ENCODE measurements at regions not wholly inside any gene's neighbourhood (a gene's known extent, or its start where the extent isn't known, plus 50 kb on each side); places are given as distances from the start of the nearest gene placed in this dataset.

DNA sequence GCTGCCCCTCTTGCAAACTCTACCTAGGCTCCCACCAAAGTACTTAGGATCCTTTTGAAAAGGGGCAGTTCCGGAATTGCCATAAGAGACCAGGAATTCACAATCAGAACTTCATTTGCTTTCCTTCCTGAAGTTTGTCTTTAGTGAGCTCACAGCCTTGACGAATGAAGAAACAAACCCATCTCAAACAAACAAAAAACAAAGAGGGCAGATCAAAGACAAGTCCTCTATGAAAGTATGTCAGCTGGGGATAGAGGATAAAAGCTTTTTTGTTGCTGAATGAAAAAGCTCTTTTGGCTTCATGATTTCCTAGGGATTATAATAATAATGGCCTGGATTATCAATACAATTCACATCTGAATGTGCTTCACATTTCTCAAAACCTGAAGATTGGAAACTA lies 357.9 kb upstream of the DUSP10 start:
- no peak overlapping the region for H2AFZ ChIP-seq
- DNase-seq (ENCODE audit: low spot score), result no peak
- TF ChIP-seq, protein P1, sequence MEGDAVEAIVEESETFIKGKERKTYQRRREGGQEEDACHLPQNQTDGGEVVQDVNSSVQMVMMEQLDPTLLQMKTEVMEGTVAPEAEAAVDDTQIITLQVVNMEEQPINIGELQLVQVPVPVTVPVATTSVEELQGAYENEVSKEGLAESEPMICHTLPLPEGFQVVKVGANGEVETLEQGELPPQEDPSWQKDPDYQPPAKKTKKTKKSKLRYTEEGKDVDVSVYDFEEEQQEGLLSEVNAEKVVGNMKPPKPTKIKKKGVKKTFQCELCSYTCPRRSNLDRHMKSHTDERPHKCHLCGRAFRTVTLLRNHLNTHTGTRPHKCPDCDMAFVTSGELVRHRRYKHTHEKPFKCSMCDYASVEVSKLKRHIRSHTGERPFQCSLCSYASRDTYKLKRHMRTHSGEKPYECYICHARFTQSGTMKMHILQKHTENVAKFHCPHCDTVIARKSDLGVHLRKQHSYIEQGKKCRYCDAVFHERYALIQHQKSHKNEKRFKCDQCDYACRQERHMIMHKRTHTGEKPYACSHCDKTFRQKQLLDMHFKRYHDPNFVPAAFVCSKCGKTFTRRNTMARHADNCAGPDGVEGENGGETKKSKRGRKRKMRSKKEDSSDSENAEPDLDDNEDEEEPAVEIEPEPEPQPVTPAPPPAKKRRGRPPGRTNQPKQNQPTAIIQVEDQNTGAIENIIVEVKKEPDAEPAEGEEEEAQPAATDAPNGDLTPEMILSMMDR (IDR thresholded peaks at IDR 0.05; ENCODE audit: poor library complexity), result no peak
- TF ChIP-seq EZH2 (IDR thresholded peaks at IDR 0.05; ENCODE audit: borderline replicate concordance) (no peak), EZH2phosphoT487 (IDR thresholded peaks at IDR 0.05; ENCODE audit: low read depth, severe bottlenecking, unreplicated experiment) (no peak)
- no peaks in the 10 kb centered on the region for H3K4me1 ChIP-seq (ENCODE audit: insufficient read depth)
- H3K27me3 ChIP-seq, result no peaks in the 10 kb centered on the region
- H3K27ac ChIP-seq, result no peak overlapping the region
- no peaks in the 10 kb centered on the region for H3K36me3 ChIP-seq (replicated peaks; ENCODE audit: insufficient read depth, low read depth)
- 61% methylated on average over 2 of the region's 2 CpGs for WGBS (ENCODE audit: low lambda C conversion rate, missing lambda C conversion rate)
- no peaks in the 10 kb centered on the region for H3K9me3 ChIP-seq (ENCODE audit: low read depth)
- no peaks in the 10 kb centered on the region for H4K20me1 ChIP-seq (ENCODE audit: insufficient read depth, poor library complexity, severe bottlenecking)
- H3K9me2 ChIP-seq (replicated peaks; ENCODE audit: insufficient read depth), result no peaks in the 10 kb centered on the region
- no peak overlapping the region for H3K4me2 ChIP-seq
- H3K4me3 ChIP-seq, result no peak overlapping the region
- no peaks in the 10 kb centered on the region for H3K79me2 ChIP-seq

DNA sequence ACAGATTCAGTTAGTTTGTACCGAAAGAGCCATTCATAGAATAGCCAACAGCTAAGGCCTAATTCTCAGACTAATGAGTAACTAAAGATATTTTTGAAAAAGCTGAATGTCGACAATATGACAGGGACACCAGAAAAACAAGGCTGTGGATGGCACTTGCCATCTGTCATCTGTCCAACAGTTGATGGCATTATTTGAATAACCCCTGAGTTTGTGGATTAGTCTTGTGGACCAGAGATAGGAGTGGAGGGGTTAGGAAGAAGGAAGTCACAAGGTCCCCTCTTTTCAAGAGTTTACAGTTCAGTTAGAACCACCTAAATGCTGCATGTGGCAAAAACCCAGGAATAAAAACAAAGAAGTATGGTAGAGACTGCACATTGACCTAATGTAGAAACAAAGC lies 356.5 kb upstream of the DUSP10 start:
- no peak for DNase-seq (ENCODE audit: low spot score)
- Histone ChIP-seq H4K20me1 (ENCODE audit: insufficient read depth, poor library complexity, severe bottlenecking) (no peaks in the 10 kb centered on the region), H3K9me3 (ENCODE audit: low read depth) (no peaks in the 10 kb centered on the region), H3K4me1 (ENCODE audit: insufficient read depth) (no peaks in the 10 kb centered on the region), H3K27me3 (no peaks in the 10 kb centered on the region), H3K4me2 (no peak overlapping the region), H3K36me3 (replicated peaks; ENCODE audit: insufficient read depth, low read depth) (no peaks in the 10 kb centered on the region), H3K9me2 (replicated peaks; ENCODE audit: insufficient read depth) (no peaks in the 10 kb centered on the region), H2AFZ (no peak overlapping the region), H3K4me3 (no peak overlapping the region), H3K79me2 (no peaks in the 10 kb centered on the region), H3K27ac (no peak overlapping the region)
- TF ChIP-seq EZH2 (IDR thresholded peaks at IDR 0.05; ENCODE audit: borderline replicate concordance) (no peak), EZH2phosphoT487 (IDR thresholded peaks at IDR 0.05; ENCODE audit: low read depth, severe bottlenecking, unreplicated experiment) (no peak)
- TF ChIP-seq, protein P1 (IDR thresholded peaks at IDR 0.05; ENCODE audit: poor library complexity), result no peak
- 45% methylated on average over 2 of the region's 2 CpGs for WGBS (ENCODE audit: low lambda C conversion rate, missing lambda C conversion rate)

DNA sequence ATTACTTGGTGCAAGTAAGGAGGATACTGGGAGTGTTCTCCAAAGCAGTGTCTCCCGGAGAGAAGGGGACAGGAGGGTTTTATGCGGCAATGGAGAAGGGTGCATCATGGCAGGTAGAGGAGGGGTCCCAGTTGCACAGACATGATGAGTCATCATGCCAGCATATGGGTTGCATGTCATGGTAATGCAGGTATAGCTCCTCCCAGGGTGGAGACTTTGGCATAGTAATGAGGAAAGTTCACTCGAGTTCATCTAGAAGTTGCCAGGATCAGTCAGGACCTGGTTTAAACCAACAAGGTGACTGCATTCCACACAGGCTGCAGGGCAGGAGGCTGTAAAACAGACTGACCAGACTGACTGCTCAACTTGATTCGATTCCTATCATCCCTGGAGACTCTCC lies 355.7 kb upstream of the DUSP10 start:
- DNase-seq (ENCODE audit: low spot score), result peak; percentile 21
- no peak overlapping the region for H3K4me2 ChIP-seq
- H3K36me3 ChIP-seq (replicated peaks; ENCODE audit: insufficient read depth, low read depth), result no peaks in the 10 kb centered on the region
- 71% methylated on average over 4 of the region's 4 CpGs for WGBS (ENCODE audit: low lambda C conversion rate, missing lambda C conversion rate)
- TF ChIP-seq EZH2phosphoT487 (IDR thresholded peaks at IDR 0.05; ENCODE audit: low read depth, severe bottlenecking, unreplicated experiment) (no peak), EZH2 (IDR thresholded peaks at IDR 0.05; ENCODE audit: borderline replicate concordance) (no peak)
- TF ChIP-seq, protein P1 (IDR thresholded peaks at IDR 0.05; ENCODE audit: poor library complexity), result no peak
- H4K20me1 ChIP-seq (ENCODE audit: insufficient read depth, poor library complexity, severe bottlenecking), result no peaks in the 10 kb centered on the region
- H2AFZ ChIP-seq, result no peak overlapping the region
- H3K9me3 ChIP-seq (ENCODE audit: low read depth), result no peaks in the 10 kb centered on the region
- H3K79me2 ChIP-seq, result no peaks in the 10 kb centered on the region
- H3K9me2 ChIP-seq (replicated peaks; ENCODE audit: insufficient read depth), result no peaks in the 10 kb centered on the region
- H3K27me3 ChIP-seq, result no peaks in the 10 kb centered on the region
- H3K4me3 ChIP-seq, result no peak overlapping the region
- H3K4me1 ChIP-seq (ENCODE audit: insufficient read depth), result no peaks in the 10 kb centered on the region
- H3K27ac ChIP-seq, result no peak overlapping the region

DNA sequence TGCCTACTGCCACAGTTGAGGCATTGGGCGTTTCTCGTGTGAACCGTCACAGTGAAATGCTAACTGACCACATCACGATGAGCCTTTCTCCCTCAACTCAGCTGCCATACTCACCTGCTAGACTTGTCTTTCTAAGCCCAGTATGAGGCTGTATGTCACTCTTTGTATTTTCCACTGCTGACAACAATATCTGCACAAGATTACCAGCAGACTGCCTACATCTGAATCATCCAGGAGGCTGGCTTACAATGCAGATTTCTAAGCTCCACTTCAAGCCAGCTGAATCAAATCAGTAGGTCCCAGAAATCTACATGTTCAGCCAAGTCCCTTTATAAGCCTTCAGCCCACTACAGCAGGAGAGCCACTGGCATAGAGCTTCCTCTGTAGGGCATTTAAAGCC lies 355.0 kb upstream of the DUSP10 start:
- Histone ChIP-seq H3K9me2 (replicated peaks; ENCODE audit: insufficient read depth) (no peaks in the 10 kb centered on the region), H3K79me2 (no peaks in the 10 kb centered on the region), H3K4me1 (ENCODE audit: insufficient read depth) (no peaks in the 10 kb centered on the region), H3K9me3 (ENCODE audit: low read depth) (no peaks in the 10 kb centered on the region), H3K27me3 (no peaks in the 10 kb centered on the region), H3K4me3 (no peak overlapping the region), H3K27ac (no peak overlapping the region), H2AFZ (no peak overlapping the region), H3K4me2 (no peak overlapping the region), H3K36me3 (replicated peaks; ENCODE audit: insufficient read depth, low read depth) (no peaks in the 10 kb centered on the region), H4K20me1 (ENCODE audit: insufficient read depth, poor library complexity, severe bottlenecking) (no peaks in the 10 kb centered on the region)
- DNase-seq (ENCODE audit: low spot score), result no peak
- WGBS (ENCODE audit: low lambda C conversion rate, missing lambda C conversion rate), result 68% methylated on average over 4 of the region's 4 CpGs
- TF ChIP-seq, protein P1 (IDR thresholded peaks at IDR 0.05; ENCODE audit: poor library complexity), result no peak
- TF ChIP-seq EZH2 (IDR thresholded peaks at IDR 0.05; ENCODE audit: borderline replicate concordance) (no peak), EZH2phosphoT487 (IDR thresholded peaks at IDR 0.05; ENCODE audit: low read depth, severe bottlenecking, unreplicated experiment) (no peak)

All from hepatocyte (in vitro differentiated cells).